Neural progenitor cell (in vitro differentiated cells): ENCODE measurements at regions not wholly inside any gene's neighbourhood (a gene's known extent, or its start where the extent isn't known, plus 50 kb on each side); places are given as distances from the start of the nearest gene placed in this dataset.

Source experiments
- DNase-seq: peaks from one replicate; pipeline ENCODE4 v3.0.0-alpha.2; 2016; ENCODE audit warnings: low spot score
- H2AFZ ChIP-seq: fragments of 200-600 bp; sonication (generic); replicated peaks from 2 replicates; pipeline ENCODE4 v1.6.1; 2016; ENCODE audit warnings: antibody characterized with exemption
- H3F3A ChIP-seq: fragments of 200-600 bp; sonication (generic); 2 replicates; pipeline ENCODE4 v1.6.1; 2016; ENCODE audit warnings: antibody characterized with exemption, low read depth
- H3K27ac ChIP-seq: fragments of 200-600 bp; sonication (generic); 2 replicates; pipeline ENCODE4 v1.5.1; 2016; ENCODE audit warnings: mild to moderate bottlenecking
- H3K27me3 ChIP-seq: fragments of 200-600 bp; sonication (generic); 2 replicates; pipeline ENCODE4 v1.6.1; 2016; ENCODE audit warnings: mild to moderate bottlenecking, moderate library complexity
- H3K36me3 ChIP-seq: fragments of 200-600 bp; sonication (generic); 2 replicates; pipeline ENCODE4 v1.5.1; 2016
- H3K4me1 ChIP-seq: fragments of 200-600 bp; sonication (generic); 2 replicates; pipeline ENCODE4 v1.6.1; 2016; ENCODE audit warnings: mixed run types
- H3K4me2 ChIP-seq: fragments of 200-600 bp; sonication (generic); 2 replicates; pipeline ENCODE4 v1.6.1; 2016
- H3K4me3 ChIP-seq: fragments of 200-600 bp; sonication (generic); 2 replicates; pipeline ENCODE4 v1.5.1; 2016
- H3K79me2 ChIP-seq: fragments of 200-600 bp; sonication (generic); 2 replicates; pipeline ENCODE4 v1.6.1; 2016; ENCODE audit warnings: low read depth
- H3K9ac ChIP-seq: fragments of 200-600 bp; sonication (generic); 2 replicates; pipeline ENCODE4 v1.6.1; 2016
- H3K9me3 ChIP-seq: fragments of 200-600 bp; sonication (generic); 2 replicates; pipeline ENCODE4 v1.5.1; 2016; ENCODE audit warnings: low read depth
- H4K20me1 ChIP-seq: fragments of 200-600 bp; sonication (generic); 2 replicates; pipeline ENCODE4 v1.6.1; 2016; ENCODE audit warnings: low read depth
- H3K27ac Mint-ChIP-seq: 3 replicates; pipeline ENCODE4 v1.8.0; 2021; ENCODE audit warnings: mixed read lengths
- H3K27me3 Mint-ChIP-seq: 2 replicates; pipeline ENCODE4 v1.8.0; 2022; ENCODE audit warnings: low read depth, mild to moderate bottlenecking, inconsistent platforms, moderate library complexity, mixed read lengths; ENCODE audit not compliant: insufficient read depth
- H3K36me3 Mint-ChIP-seq: 3 replicates; pipeline ENCODE4 v1.8.0; 2021; ENCODE audit warnings: mixed read lengths
- H3K4me1 Mint-ChIP-seq: 3 replicates; pipeline ENCODE4 v1.8.0; 2021; ENCODE audit warnings: mixed read lengths
- H3K4me3 Mint-ChIP-seq: 3 replicates; pipeline ENCODE4 v1.8.0; 2021; ENCODE audit warnings: mild to moderate bottlenecking, moderate library complexity, mixed read lengths
- H3K9me3 Mint-ChIP-seq: 3 replicates; pipeline ENCODE4 v1.8.0; 2020; ENCODE audit warnings: mixed read lengths
- CTCF ChIP-seq: fragments of 200-600 bp; sonication (generic); IDR thresholded peaks from 2 replicates; pipeline ENCODE4 v1.5.1; 2017; ENCODE audit warnings: antibody characterized with exemption, mild to moderate bottlenecking
- EZH2 ChIP-seq: fragments of 200-600 bp; sonication (generic); IDR thresholded peaks from 2 replicates; pipeline ENCODE4 v1.6.1; 2017; ENCODE audit warnings: antibody characterized with exemption, mild to moderate bottlenecking, moderate library complexity
- EZH2phosphoT487 ChIP-seq: fragments of 200-600 bp; sonication (generic); IDR thresholded peaks from 2 replicates; pipeline ENCODE4 v1.6.1; 2017; ENCODE audit warnings: antibody characterized with exemption

DNA sequence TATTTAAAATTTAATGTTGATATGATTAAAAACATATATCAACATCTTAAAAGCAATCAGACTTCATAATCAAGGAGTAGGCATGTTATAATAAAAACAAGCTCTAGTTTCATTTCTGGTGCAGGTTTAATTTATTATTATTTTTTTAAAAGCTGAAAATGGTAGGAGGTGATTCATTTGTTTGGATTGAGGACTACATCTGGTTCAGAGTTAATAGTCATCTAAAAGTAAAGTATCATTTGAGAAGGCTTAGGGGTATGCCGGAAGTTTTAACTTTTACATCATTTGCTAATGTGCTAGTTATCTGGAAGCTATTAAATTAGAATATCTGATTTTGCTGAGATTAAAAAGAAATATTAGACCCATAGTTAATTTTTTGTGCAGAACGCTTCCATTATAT lies 169.5 kb upstream of the LAMA2 start:
- no peaks in the 10 kb centered on the region for H3K36me3 ChIP-seq
- H3K4me2 ChIP-seq = no peak overlapping the region
- no peaks in the 10 kb centered on the region for H3K4me1 ChIP-seq
- Mint-ChIP-seq H3K27me3 (no peaks in the 10 kb centered on the region), H3K4me1 (no peaks in the 10 kb centered on the region), H3K36me3 (no peaks in the 10 kb centered on the region), H3K4me3 (no peak overlapping the region), H3K9me3 (no peaks in the 10 kb centered on the region), H3K27ac (no peak overlapping the region)
- H3K79me2 ChIP-seq = no peaks in the 10 kb centered on the region
- H3F3A ChIP-seq = no peaks in the 10 kb centered on the region
- no peak overlapping the region for H3K27ac ChIP-seq
- no peak overlapping the region for H3K4me3 ChIP-seq
- no peaks in the 10 kb centered on the region for H4K20me1 ChIP-seq
- H3K9me3 ChIP-seq = no peaks in the 10 kb centered on the region
- H3K9ac ChIP-seq = no peak overlapping the region
- H2AFZ ChIP-seq = no peak overlapping the region
- H3K27me3 ChIP-seq = no peaks in the 10 kb centered on the region
- no peak for DNase-seq
- no peak for TF ChIP-seq CTCF
- TF ChIP-seq EZH2phosphoT487 = no peak
- no peak for TF ChIP-seq EZH2

DNA sequence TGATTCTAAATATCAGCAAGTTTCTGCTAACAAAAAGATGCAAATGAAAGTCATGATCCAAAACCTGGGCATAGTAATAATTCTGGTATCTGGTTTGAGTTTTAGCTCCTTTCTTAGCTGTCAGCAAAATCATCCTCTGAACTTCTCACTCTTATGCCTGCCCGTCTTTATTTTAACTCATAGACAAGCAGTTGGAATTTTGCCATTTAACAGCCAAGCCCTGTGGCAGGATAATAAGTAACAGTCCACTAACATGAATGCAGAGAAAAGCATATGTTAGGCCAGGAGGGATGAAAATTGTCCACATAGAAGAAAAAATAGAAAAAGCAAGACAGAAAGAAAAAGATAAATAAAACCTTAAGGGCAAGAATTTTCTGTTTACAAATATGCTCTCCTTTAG lies 170.0 kb upstream of the LAMA2 start:
- TF ChIP-seq EZH2phosphoT487 = no peak
- no peak for TF ChIP-seq EZH2
- TF ChIP-seq CTCF = no peak
- Histone ChIP-seq H3F3A (no peaks in the 10 kb centered on the region), H3K27me3 (no peaks in the 10 kb centered on the region), H3K4me3 (no peak overlapping the region), H3K9me3 (no peaks in the 10 kb centered on the region), H3K4me1 (no peaks in the 10 kb centered on the region), H3K9ac (no peak overlapping the region), H3K79me2 (no peaks in the 10 kb centered on the region), H4K20me1 (no peaks in the 10 kb centered on the region), H3K27ac (no peak overlapping the region), H3K4me2 (no peak overlapping the region), H2AFZ (no peak overlapping the region), H3K36me3 (no peaks in the 10 kb centered on the region)
- DNase-seq = no peak
- no peak overlapping the region for H3K27ac Mint-ChIP-seq
- no peaks in the 10 kb centered on the region for H3K36me3 Mint-ChIP-seq
- no peaks in the 10 kb centered on the region for H3K4me1 Mint-ChIP-seq
- no peaks in the 10 kb centered on the region for H3K9me3 Mint-ChIP-seq
- H3K27me3 Mint-ChIP-seq = no peaks in the 10 kb centered on the region
- no peak overlapping the region for H3K4me3 Mint-ChIP-seq

DNA sequence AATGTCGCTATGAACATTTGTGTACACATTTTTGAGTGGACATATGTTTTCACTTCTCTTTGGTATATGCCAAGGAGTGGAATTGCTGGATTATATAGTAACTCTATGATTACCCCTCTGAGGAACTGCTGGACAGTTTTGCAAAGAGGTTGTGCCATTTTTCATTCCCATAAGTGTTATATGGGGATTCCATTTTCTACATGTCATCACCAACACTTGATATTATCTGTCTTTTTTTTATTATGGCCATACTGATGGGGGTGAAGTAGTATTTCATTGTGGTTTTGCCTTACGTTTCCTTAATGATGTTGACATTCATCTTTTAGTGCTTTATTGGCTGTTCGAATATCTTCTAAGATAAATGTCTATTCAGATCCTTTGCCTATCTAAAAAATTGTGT lies 171.8 kb upstream of the LAMA2 start:
- Histone ChIP-seq H4K20me1 (no peaks in the 10 kb centered on the region), H3K4me1 (no peaks in the 10 kb centered on the region), H3F3A (no peaks in the 10 kb centered on the region), H3K4me2 (no peak overlapping the region), H3K36me3 (no peaks in the 10 kb centered on the region), H3K79me2 (no peaks in the 10 kb centered on the region), H3K27ac (no peak overlapping the region), H3K9ac (no peak overlapping the region), H3K9me3 (no peaks in the 10 kb centered on the region), H3K4me3 (no peak overlapping the region), H3K27me3 (no peaks in the 10 kb centered on the region), H2AFZ (no peak overlapping the region)
- no peak for TF ChIP-seq EZH2
- no peak for TF ChIP-seq EZH2phosphoT487
- TF ChIP-seq CTCF = no peak
- Mint-ChIP-seq H3K9me3 (no peaks in the 10 kb centered on the region), H3K36me3 (no peaks in the 10 kb centered on the region), H3K27ac (no peak overlapping the region), H3K27me3 (no peaks in the 10 kb centered on the region), H3K4me1 (no peaks in the 10 kb centered on the region), H3K4me3 (no peak overlapping the region)
- DNase-seq = no peak

DNA sequence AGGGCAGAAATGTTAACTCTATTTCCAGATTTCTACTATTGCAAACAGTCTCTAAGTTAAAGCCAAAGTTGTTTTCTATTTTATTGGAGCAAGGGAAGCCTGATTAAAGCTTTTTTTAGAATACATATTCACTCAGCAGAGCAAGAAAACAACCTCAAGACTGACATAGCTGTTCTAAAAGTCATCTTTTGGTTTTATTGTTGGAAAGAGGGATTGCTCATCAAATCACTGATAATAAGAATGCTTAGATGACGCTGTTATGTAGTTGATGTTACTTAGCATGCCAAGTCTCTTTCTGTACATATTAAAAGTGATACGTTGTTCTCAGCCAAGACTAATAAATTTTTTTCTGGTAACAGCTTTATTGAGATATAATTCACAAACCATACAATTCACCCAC lies 172.6 kb upstream of the LAMA2 start:
- Histone ChIP-seq H3K4me3 (no peak overlapping the region), H3K9ac (no peak overlapping the region), H3F3A (no peaks in the 10 kb centered on the region), H3K27me3 (no peaks in the 10 kb centered on the region), H3K4me2 (no peak overlapping the region), H3K4me1 (no peaks in the 10 kb centered on the region), H2AFZ (no peak overlapping the region), H3K79me2 (no peaks in the 10 kb centered on the region), H3K36me3 (no peaks in the 10 kb centered on the region), H4K20me1 (no peaks in the 10 kb centered on the region), H3K9me3 (no peaks in the 10 kb centered on the region), H3K27ac (no peak overlapping the region)
- H3K27ac Mint-ChIP-seq = no peak overlapping the region
- no peaks in the 10 kb centered on the region for H3K9me3 Mint-ChIP-seq
- no peak for DNase-seq
- H3K36me3 Mint-ChIP-seq = no peaks in the 10 kb centered on the region
- H3K27me3 Mint-ChIP-seq = no peaks in the 10 kb centered on the region
- H3K4me3 Mint-ChIP-seq = no peak overlapping the region
- TF ChIP-seq CTCF = no peak
- TF ChIP-seq EZH2phosphoT487 = no peak
- TF ChIP-seq EZH2 = no peak
- no peaks in the 10 kb centered on the region for H3K4me1 Mint-ChIP-seq
